CD4-positive, alpha-beta memory T cell (primary cell): ENCODE measurements at regions not wholly inside any gene's neighbourhood (a gene's known extent, or its start where the extent isn't known, plus 50 kb on each side); places are given as distances from the start of the nearest gene placed in this dataset.
"Not testable (repeated sequence)": the region's sequence is repeated elsewhere in the genome, so short reads cannot be mapped to it uniquely, and the experiment has no call there.

Experiments
- CTCF ChIA-PET: fragments of 350-600 bp; sonication (Branson Sonifier 250); formaldehyde crosslinking; loops from one replicate; lab custom pipeline; 2021; ENCODE audit warnings: inconsistent platforms; ENCODE audit not compliant: partially characterized antibody; lab: Charles Lee
- POLR2A ChIA-PET: fragments of 350-600 bp; sonication (Branson Sonifier 250); formaldehyde crosslinking; loops from one replicate; lab custom pipeline; 2021; ENCODE audit not compliant: partially characterized antibody; lab: Charles Lee
- DNase-seq, 5 donors: peaks; one replicate each; pipeline versions ENCODE4 v3.0.0 to v3.0.0-alpha.2; 2020 to 2022; ENCODE audit warnings: mixed read lengths in 1 of 5
- H3K27ac ChIP-seq: one replicate; pipeline ENCODE4 v1.7.0; 2013; ENCODE audit warnings: low read depth, low read length
- H3K27me3 ChIP-seq: 2 replicates; pipeline ENCODE4 v1.7.0; 2013; ENCODE audit warnings: mild to moderate bottlenecking, low read length, moderate library complexity; ENCODE audit not compliant: insufficient read depth
- H3K36me3 ChIP-seq: 2 replicates; pipeline ENCODE4 v1.7.0; 2013; ENCODE audit warnings: mild to moderate bottlenecking, low read length, moderate library complexity; ENCODE audit not compliant: insufficient read depth
- H3K4me1 ChIP-seq: 2 replicates; pipeline ENCODE4 v1.7.0; 2013; ENCODE audit warnings: mild to moderate bottlenecking, low read length, moderate library complexity; ENCODE audit not compliant: insufficient read depth
- H3K4me3 ChIP-seq, 2 donors: one replicate each; pipeline ENCODE4 v1.7.0; 2013; ENCODE audit warnings: low read length in 2 of 2, mild to moderate bottlenecking in 1 of 2
- H3K9me3 ChIP-seq, 2 donors: one replicate each; pipeline ENCODE4 v1.7.0; 2013; ENCODE audit warnings: low read length in 2 of 2, control low read depth in 1 of 2; ENCODE audit not compliant: control insufficient read depth in 1 of 2
- H3K27ac Mint-ChIP-seq, 7 donors: one replicate each; pipeline ENCODE4 v1.8.0; 2020 to 2021; ENCODE audit warnings: mixed read lengths in 7 of 7, mild to moderate bottlenecking in 6 of 7, inconsistent platforms in 3 of 7, moderate library complexity in 3 of 7
- H3K27me3 Mint-ChIP-seq, 2 donors: one replicate each; pipeline ENCODE4 v1.8.0; 2020 to 2021; ENCODE audit warnings: mixed read lengths in 2 of 2
- H3K36me3 Mint-ChIP-seq, 2 donors: one replicate each; pipeline ENCODE4 v1.8.0; 2020 to 2021; ENCODE audit warnings: mixed read lengths in 2 of 2, inconsistent platforms in 1 of 2, mild to moderate bottlenecking in 1 of 2
- H3K4me1 Mint-ChIP-seq, 4 donors: one replicate each; pipeline ENCODE4 v1.8.0; 2020 to 2021; ENCODE audit warnings: mixed read lengths in 4 of 4, mild to moderate bottlenecking in 1 of 4
- H3K4me3 Mint-ChIP-seq, 8 donors: one replicate each; pipeline ENCODE4 v1.8.0; 2020 to 2021; ENCODE audit warnings: mixed read lengths in 8 of 8, mild to moderate bottlenecking in 7 of 8, moderate library complexity in 6 of 8, inconsistent platforms in 3 of 8
- H3K9me3 Mint-ChIP-seq, 8 donors: one replicate each; pipeline ENCODE4 v1.8.0; 2020 to 2021; ENCODE audit warnings: mixed read lengths in 8 of 8, mild to moderate bottlenecking in 5 of 8, inconsistent platforms in 3 of 8, moderate library complexity in 1 of 8
- intact Hi-C: fragments of 100-400 bp; cut with micrococcal nuclease; formaldehyde crosslinking; loops from one replicate; pipeline ENCODE4 v1.15.1; 2023

DNA sequence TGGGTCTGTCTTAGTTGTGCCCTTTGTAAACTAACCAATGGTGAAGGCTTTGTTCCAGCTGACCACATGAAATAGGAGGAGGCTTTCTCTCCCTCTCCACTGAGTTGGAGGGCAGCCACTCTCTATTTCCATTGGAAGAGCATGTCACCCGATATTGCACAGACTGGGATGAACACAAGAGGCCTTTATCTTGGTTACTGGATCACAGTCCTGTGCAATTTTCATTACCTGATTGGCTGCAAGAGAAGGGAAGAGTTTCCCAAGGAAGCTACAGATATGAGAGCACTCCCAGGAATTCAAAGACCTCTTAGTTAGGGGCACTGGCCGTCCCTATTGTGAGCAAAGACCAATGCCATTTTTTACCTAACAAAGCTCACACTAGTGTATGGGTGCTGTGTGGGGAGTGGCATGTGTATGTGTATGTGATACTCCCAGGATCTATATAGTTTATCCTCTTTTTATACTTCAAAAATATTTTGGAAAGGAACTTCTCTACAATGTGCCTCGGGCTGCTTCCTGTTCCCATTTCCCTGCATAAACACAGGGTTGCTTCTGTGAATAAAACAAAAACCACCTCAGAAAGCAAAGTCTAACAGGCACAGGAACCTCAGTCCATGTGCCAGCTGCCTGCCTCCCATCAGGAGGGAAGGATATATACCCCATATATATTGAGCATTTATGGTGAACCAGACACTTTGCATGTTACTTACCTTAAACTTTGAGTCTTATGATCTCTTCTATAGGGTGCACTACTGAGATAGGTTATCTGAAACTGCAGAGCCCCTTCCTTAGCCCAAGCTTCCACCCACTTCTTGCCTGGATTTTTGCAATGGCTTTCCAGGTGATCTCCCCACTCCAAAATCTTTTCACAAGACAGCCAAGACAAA, 126.5 kb downstream of the RASSF10 start:
- no peaks in the 10 kb centered on the region for H3K9me3 ChIP-seq
- DNase-seq = no peak
- Mint-ChIP-seq H3K27me3 (peaks cover 25 to 31% of the 10 kb centered on the region in 2 donors), H3K4me1 (no peaks in the 10 kb centered on the region), H3K36me3 (no peaks in the 10 kb centered on the region), H3K4me3 (no peak overlapping the region), H3K27ac (no peak overlapping the region), H3K9me3 (peaks cover 0 to 10% (median 1%) of the 10 kb centered on the region in 8 donors)
- no peaks in the 10 kb centered on the region for H3K4me1 ChIP-seq
- no peaks in the 10 kb centered on the region for H3K36me3 ChIP-seq
- no peak overlapping the region for H3K27ac ChIP-seq
- intact Hi-C loops = no loop called here
- ChIA-PET CTCF (interaction anchor here (1.0 kb wide), 1 partner anchor 11 kb away, joined by 3 read pairs; no protein-coding TSS in a partner anchor), POLR2A (no interaction called here)
- no peak overlapping the region for H3K4me3 ChIP-seq
- H3K27me3 ChIP-seq = no peaks in the 10 kb centered on the region

DNA sequence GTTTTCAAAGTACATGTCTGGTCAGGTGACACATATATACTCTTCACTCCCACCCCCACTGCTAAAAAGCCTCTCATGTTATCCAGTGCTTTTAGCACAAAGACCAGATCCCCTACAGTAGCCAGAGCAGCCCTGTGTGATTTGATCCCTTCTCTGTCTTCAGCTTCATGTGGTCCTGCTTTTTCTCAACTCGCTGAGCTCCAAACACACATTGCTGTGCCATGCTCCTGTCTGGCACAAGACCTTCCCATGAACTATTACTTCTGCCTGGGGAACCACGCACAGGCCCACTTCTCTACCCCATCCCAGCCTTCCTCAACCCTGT, 127.1 kb downstream of the RASSF10 start:
- Histone ChIP-seq H3K27ac (no peak overlapping the region), H3K27me3 (no peaks in the 10 kb centered on the region), H3K4me1 (no peaks in the 10 kb centered on the region), H3K36me3 (no peaks in the 10 kb centered on the region), H3K9me3 (no peaks in the 10 kb centered on the region), H3K4me3 (no peak overlapping the region)
- H3K4me3 Mint-ChIP-seq = no peak overlapping the region
- H3K27ac Mint-ChIP-seq = no peak overlapping the region
- no peaks in the 10 kb centered on the region for H3K36me3 Mint-ChIP-seq
- ChIA-PET CTCF (no interaction called here), POLR2A (no interaction called here)
- no peak for DNase-seq
- peaks cover 27 to 31% of the 10 kb centered on the region in 2 donors for H3K27me3 Mint-ChIP-seq
- peaks cover 0 to 10% (median 1%) of the 10 kb centered on the region in 8 donors for H3K9me3 Mint-ChIP-seq
- intact Hi-C loops = no loop called here
- no peaks in the 10 kb centered on the region for H3K4me1 Mint-ChIP-seq

GRCh38 chr11:13137844-13138301, 128.8 kb downstream of the RASSF10 start:
- no peaks in the 10 kb centered on the region for H3K36me3 Mint-ChIP-seq
- no peak for DNase-seq
- no peak overlapping the region for H3K4me3 ChIP-seq
- H3K4me1 ChIP-seq = no peaks in the 10 kb centered on the region
- POLR2A ChIA-PET = no interaction called here
- intact Hi-C loops = no loop called here
- H3K36me3 ChIP-seq = no peaks in the 10 kb centered on the region
- no peaks in the 10 kb centered on the region for H3K4me1 Mint-ChIP-seq
- peaks cover 0 to 4% (median 0%) of the 10 kb centered on the region in 8 donors for H3K9me3 Mint-ChIP-seq
- no peak overlapping the region for H3K27ac Mint-ChIP-seq
- H3K27me3 Mint-ChIP-seq = peaks cover 31 to 33% of the 10 kb centered on the region in 2 donors
- H3K27me3 ChIP-seq = no peaks in the 10 kb centered on the region
- no peak overlapping the region for H3K27ac ChIP-seq
- H3K4me3 Mint-ChIP-seq = no peak overlapping the region
- no peaks in the 10 kb centered on the region for H3K9me3 ChIP-seq
- CTCF ChIA-PET = no interaction called here

GRCh38 chr11:13139085-13139484, 130.0 kb downstream of the RASSF10 start:
- H3K36me3 ChIP-seq, H3K9me3 ChIP-seq, intact Hi-C loops, H3K4me3 Mint-ChIP-seq, DNase-seq, CTCF ChIA-PET, H3K9me3 Mint-ChIP-seq, H3K4me3 ChIP-seq, H3K36me3 Mint-ChIP-seq, H3K4me1 Mint-ChIP-seq, H3K4me1 ChIP-seq, H3K27ac ChIP-seq, H3K27ac Mint-ChIP-seq, POLR2A ChIA-PET, H3K27me3 ChIP-seq: not testable (repeated sequence)
- H3K27me3 Mint-ChIP-seq = peaks cover 31 to 35% of the 10 kb centered on the region in 2 donors

- H3K36me3 Mint-ChIP-seq = no peaks in the 10 kb centered on the region
- CTCF ChIA-PET = no interaction called here
- no peak overlapping the region for H3K27ac Mint-ChIP-seq
- no peak for DNase-seq
- H3K9me3 ChIP-seq = no peaks in the 10 kb centered on the region
- H3K4me1 ChIP-seq = no peaks in the 10 kb centered on the region
- intact Hi-C loops = no loop called here
- no peaks in the 10 kb centered on the region for H3K27me3 ChIP-seq
- no peak overlapping the region for H3K4me3 ChIP-seq
- H3K4me3 Mint-ChIP-seq = no peak overlapping the region
- no peak overlapping the region for H3K27ac ChIP-seq
- POLR2A ChIA-PET = no interaction called here
- H3K4me1 Mint-ChIP-seq = no peaks in the 10 kb centered on the region
- H3K36me3 ChIP-seq = no peaks in the 10 kb centered on the region
- H3K27me3 Mint-ChIP-seq = peaks cover 26 to 34% of the 10 kb centered on the region in 2 donors
- peaks cover 0 to 4% (median 0%) of the 10 kb centered on the region in 8 donors for H3K9me3 Mint-ChIP-seq
These were observed 131.1 kb downstream of the RASSF10 start for GRCh38 chr11:13140028-13140870.

- no peaks in the 10 kb centered on the region for H3K4me1 Mint-ChIP-seq
- no peaks in the 10 kb centered on the region for H3K36me3 Mint-ChIP-seq
- Histone ChIP-seq H3K27ac (no peak overlapping the region), H3K9me3 (no peaks in the 10 kb centered on the region), H3K4me3 (no peak overlapping the region), H3K27me3 (no peaks in the 10 kb centered on the region), H3K4me1 (no peaks in the 10 kb centered on the region), H3K36me3 (no peaks in the 10 kb centered on the region)
- H3K9me3 Mint-ChIP-seq = peaks cover 0 to 4% (median 0%) of the 10 kb centered on the region in 8 donors
- intact Hi-C loops = no loop called here
- CTCF ChIA-PET = no interaction called here
- H3K27me3 Mint-ChIP-seq = peaks cover 26 to 32% of the 10 kb centered on the region in 2 donors
- H3K4me3 Mint-ChIP-seq = no peak overlapping the region
- POLR2A ChIA-PET = no interaction called here
- no peak for DNase-seq
- peak overlapping the region in 1 of 7 donors; percentile 52 for H3K27ac Mint-ChIP-seq
These were observed 131.9 kb downstream of the RASSF10 start for GRCh38 chr11:13140873-13141655.
